ENCODE measurements at regions not wholly inside any gene's neighbourhood (a gene's known extent, or its start where the extent isn't known, plus 50 kb on each side); places are given as distances from the start of the nearest gene placed in this dataset.

- Histone ChIP-seq H3K9me3 (ENCODE audit: control insufficient read depth in 4 of 4, insufficient read depth in 3 of 4, low read length in 3 of 4) (peaks cover 0 to 5% (median 0%) of the 10 kb centered on the region in 4 donors), H3K27ac (ENCODE audit: low read depth in 1 of 2, low read length in 1 of 2) (no peak overlapping the region), H3K4me3 (no peak overlapping the region), H3K36me3 (ENCODE audit: control insufficient read depth in 4 of 4, insufficient read depth in 4 of 4, low read length in 4 of 4) (no peaks in the 10 kb centered on the region), H3K4me1 (ENCODE audit: control insufficient read depth in 5 of 5, insufficient read depth in 5 of 5, low read length in 5 of 5) (no peaks in the 10 kb centered on the region), H3K9ac (ENCODE audit: insufficient read depth in 1 of 2, low read length in 2 of 2) (no peak overlapping the region), H3K27me3 (ENCODE audit: control insufficient read depth in 3 of 3, insufficient read depth in 3 of 3, low read length in 2 of 3) (no peaks in the 10 kb centered on the region)
- DNase-seq (no peak), ATAC-seq (ENCODE audit: insufficient read depth, low FRiP score) (no peak)
- WGBS, 2 donors = 61 to 73% methylated on average over 3 of the region's 3 CpGs
- no peak for TF ChIP-seq CTCF (IDR thresholded peaks at IDR 0.05; ENCODE audit: control extremely low read depth, extremely low read depth)
These were observed 89.6 kb upstream of the PCDH8 start for GRCh38 chr13:52938065-52938464.

GRCh38 chr13:52936806-52937205, 88.4 kb upstream of the PCDH8 start:
- no peak for DNase-seq
- Histone ChIP-seq H3K4me3 (no peak overlapping the region), H3K9me3 (ENCODE audit: control insufficient read depth in 4 of 4, insufficient read depth in 3 of 4, low read length in 3 of 4) (peaks cover 0 to 3% (median 0%) of the 10 kb centered on the region in 4 donors), H3K36me3 (ENCODE audit: control insufficient read depth in 4 of 4, insufficient read depth in 4 of 4, low read length in 4 of 4) (no peaks in the 10 kb centered on the region), H3K4me1 (ENCODE audit: control insufficient read depth in 5 of 5, insufficient read depth in 5 of 5, low read length in 5 of 5) (no peaks in the 10 kb centered on the region), H3K27ac (ENCODE audit: low read depth in 1 of 2, low read length in 1 of 2) (no peak overlapping the region), H3K9ac (ENCODE audit: insufficient read depth in 1 of 2, low read length in 2 of 2) (no peak overlapping the region), H3K27me3 (ENCODE audit: control insufficient read depth in 3 of 3, insufficient read depth in 3 of 3, low read length in 2 of 3) (no peaks in the 10 kb centered on the region)
- no peak for TF ChIP-seq CTCF (IDR thresholded peaks at IDR 0.05; ENCODE audit: control extremely low read depth, extremely low read depth)
- no peak for ATAC-seq (ENCODE audit: insufficient read depth, low FRiP score)
- whole genome bisulfite sequencing, 2 donors = 81 to 86% methylated on average over 2 of the region's 2 CpGs

GRCh38 chr13:52934258-52934657, 85.8 kb upstream of the PCDH8 start:
- ATAC-seq (ENCODE audit: insufficient read depth, low FRiP score) (no peak), DNase-seq (no peak)
- 71 to 78% methylated on average over 7 of the region's 7 CpGs for WGBS, 2 donors
- Histone ChIP-seq H3K4me3 (no peak overlapping the region), H3K27me3 (ENCODE audit: control insufficient read depth in 3 of 3, insufficient read depth in 3 of 3, low read length in 2 of 3) (no peaks in the 10 kb centered on the region), H3K27ac (ENCODE audit: low read depth in 1 of 2, low read length in 1 of 2) (no peak overlapping the region), H3K9ac (ENCODE audit: insufficient read depth in 1 of 2, low read length in 2 of 2) (no peak overlapping the region), H3K9me3 (ENCODE audit: control insufficient read depth in 4 of 4, insufficient read depth in 3 of 4, low read length in 3 of 4) (peaks cover 0 to 1% (median 0%) of the 10 kb centered on the region in 4 donors), H3K4me1 (ENCODE audit: control insufficient read depth in 5 of 5, insufficient read depth in 5 of 5, low read length in 5 of 5) (no peaks in the 10 kb centered on the region), H3K36me3 (ENCODE audit: control insufficient read depth in 4 of 4, insufficient read depth in 4 of 4, low read length in 4 of 4) (no peaks in the 10 kb centered on the region)
- TF ChIP-seq CTCF (IDR thresholded peaks at IDR 0.05; ENCODE audit: control extremely low read depth, extremely low read depth) = no peak

- no peak overlapping the region for H3K27ac ChIP-seq (ENCODE audit: low read depth in 1 of 2, low read length in 1 of 2)
- no peak overlapping the region for H3K4me3 ChIP-seq
- WGBS, 2 donors = 83 to 91% methylated on average over 25 of the region's 25 CpGs
- H3K27me3 ChIP-seq (ENCODE audit: control insufficient read depth in 3 of 3, insufficient read depth in 3 of 3, low read length in 2 of 3) = no peaks in the 10 kb centered on the region
- H3K9ac ChIP-seq (ENCODE audit: insufficient read depth in 1 of 2, low read length in 2 of 2) = no peak overlapping the region
- no peaks in the 10 kb centered on the region for H3K4me1 ChIP-seq (ENCODE audit: control insufficient read depth in 5 of 5, insufficient read depth in 5 of 5, low read length in 5 of 5)
- H3K36me3 ChIP-seq (ENCODE audit: control insufficient read depth in 4 of 4, insufficient read depth in 4 of 4, low read length in 4 of 4) = no peaks in the 10 kb centered on the region
- H3K9me3 ChIP-seq (ENCODE audit: control insufficient read depth in 4 of 4, insufficient read depth in 3 of 4, low read length in 3 of 4) = peaks cover 0 to 1% (median 0%) of the 10 kb centered on the region in 4 donors
- no peak for DNase-seq
- ATAC-seq (ENCODE audit: insufficient read depth, low FRiP score) = no peak
- TF ChIP-seq CTCF (IDR thresholded peaks at IDR 0.05; ENCODE audit: control extremely low read depth, extremely low read depth) = no peak
These were observed 85.2 kb upstream of the PCDH8 start for GRCh38 chr13:52933547-52934210.
